ENCODE measurements at regions not wholly inside any gene's neighbourhood (a gene's known extent, or its start where the extent isn't known, plus 50 kb on each side); places are given as distances from the start of the nearest gene placed in this dataset.

- TF ChIP-seq CTCF (IDR thresholded peaks at IDR 0.05) = no peak
- no peak for TF ChIP-seq POLR2A (IDR thresholded peaks at IDR 0.05)
- no peak for TF ChIP-seq POLR2AphosphoS5 (IDR thresholded peaks at IDR 0.05)
Observed at GRCh38 chr2:109689182-109689930, 75.2 kb downstream of the SOWAHC start.
